ENCODE measurements at regions not wholly inside any gene's neighbourhood (a gene's known extent, or its start where the extent isn't known, plus 50 kb on each side); places are given as distances from the start of the nearest gene placed in this dataset.
"Not testable (repeated sequence)": the region's sequence is repeated elsewhere in the genome, so short reads cannot be mapped to it uniquely, and the experiment has no call there.

GRCh38 chrY:18891994-18892393 is 118.5 kb upstream of the HSFY2 start:
- Histone ChIP-seq H3K4me1 (ENCODE audit: control insufficient read depth in 1 of 2, insufficient read depth in 2 of 2, low read length in 2 of 2) (no peaks in the 10 kb centered on the region), H3K27me3 (ENCODE audit: control insufficient read depth in 1 of 2, insufficient read depth in 2 of 2, low read length in 1 of 2) (no peaks in the 10 kb centered on the region), H3K4me3 (ENCODE audit: low read length in 2 of 2) (no peak overlapping the region), H3K9me3 (ENCODE audit: control insufficient read depth, low read length) (no peaks in the 10 kb centered on the region), H3K36me3 (ENCODE audit: control insufficient read depth in 1 of 2, insufficient read depth in 2 of 2, low read length in 1 of 2) (no peaks in the 10 kb centered on the region), H3K27ac (ENCODE audit: low read depth in 1 of 2, low read length in 2 of 2) (no peak overlapping the region)
- intact Hi-C loops (cut with DNase I): no loop called here
- DNase-seq (no peak), ATAC-seq (ENCODE audit: low FRiP score) (no peak)
- WGBS, 2 donors: 88% methylated on average over 4 of the region's 4 CpGs; no CpG with 5 or more reads in 1 of the 2 donors

- no peaks in the 10 kb centered on the region for H3K27me3 ChIP-seq (ENCODE audit: control insufficient read depth in 1 of 2, insufficient read depth in 2 of 2, low read length in 1 of 2)
- H3K9me3 ChIP-seq (ENCODE audit: control insufficient read depth, low read length): no peaks in the 10 kb centered on the region
- 95% methylated on average over 2 of the region's 2 CpGs; no CpG with 5 or more reads in 1 of the 2 donors for WGBS, 2 donors
- H3K4me1 ChIP-seq (ENCODE audit: control insufficient read depth in 1 of 2, insufficient read depth in 2 of 2, low read length in 2 of 2): no peaks in the 10 kb centered on the region
- H3K36me3 ChIP-seq (ENCODE audit: control insufficient read depth in 1 of 2, insufficient read depth in 2 of 2, low read length in 1 of 2): no peaks in the 10 kb centered on the region
- no peak for DNase-seq
- H3K4me3 ChIP-seq (ENCODE audit: low read length in 2 of 2): no peak overlapping the region
- intact Hi-C loops (cut with DNase I): no loop called here
- H3K27ac ChIP-seq (ENCODE audit: low read depth in 1 of 2, low read length in 2 of 2): no peak overlapping the region
- ATAC-seq (ENCODE audit: low FRiP score): no peak
These were observed 116.0 kb upstream of the HSFY2 start for GRCh38 chrY:18889548-18889947.

GRCh38 chrY:18884748-18885147 is 111.2 kb upstream of the HSFY2 start:
- no peaks in the 10 kb centered on the region for H3K36me3 ChIP-seq (ENCODE audit: control insufficient read depth in 1 of 2, insufficient read depth in 2 of 2, low read length in 1 of 2)
- no peaks in the 10 kb centered on the region for H3K9me3 ChIP-seq (ENCODE audit: control insufficient read depth, low read length)
- no peak overlapping the region for H3K27ac ChIP-seq (ENCODE audit: low read depth in 1 of 2, low read length in 2 of 2)
- intact Hi-C loops (cut with DNase I): no loop called here
- DNase-seq (no peak), ATAC-seq (ENCODE audit: low FRiP score) (no peak)
- H3K4me1 ChIP-seq (ENCODE audit: control insufficient read depth in 1 of 2, insufficient read depth in 2 of 2, low read length in 2 of 2): no peaks in the 10 kb centered on the region
- WGBS, 2 donors: 72% methylated on average over 2 of the region's 2 CpGs; no CpG with 5 or more reads in 1 of the 2 donors
- no peaks in the 10 kb centered on the region for H3K27me3 ChIP-seq (ENCODE audit: control insufficient read depth in 1 of 2, insufficient read depth in 2 of 2, low read length in 1 of 2)
- no peak overlapping the region for H3K4me3 ChIP-seq (ENCODE audit: low read length in 2 of 2)

GRCh38 chrY:18869145-18869544 is 95.6 kb upstream of the HSFY2 start:
- H3K36me3 ChIP-seq (ENCODE audit: control insufficient read depth in 1 of 2, insufficient read depth in 2 of 2, low read length in 1 of 2); H3K27me3 ChIP-seq (ENCODE audit: control insufficient read depth in 1 of 2, insufficient read depth in 2 of 2, low read length in 1 of 2); H3K4me1 ChIP-seq (ENCODE audit: control insufficient read depth in 1 of 2, insufficient read depth in 2 of 2, low read length in 2 of 2); DNase-seq; H3K4me3 ChIP-seq (ENCODE audit: low read length in 2 of 2); ATAC-seq (ENCODE audit: low FRiP score); H3K9me3 ChIP-seq (ENCODE audit: control insufficient read depth, low read length); H3K27ac ChIP-seq (ENCODE audit: low read depth in 1 of 2, low read length in 2 of 2); intact Hi-C loops (cut with DNase I): not testable (repeated sequence)
- 100% methylated on average over 2 of the region's 6 CpGs; no CpG with 5 or more reads in 1 of the 2 donors for WGBS, 2 donors

GRCh38 chrY:18866887-18867551 is 93.5 kb upstream of the HSFY2 start:
- H3K4me1 ChIP-seq (ENCODE audit: control insufficient read depth in 1 of 2, insufficient read depth in 2 of 2, low read length in 2 of 2); ATAC-seq (ENCODE audit: low FRiP score); H3K9me3 ChIP-seq (ENCODE audit: control insufficient read depth, low read length); DNase-seq; H3K27ac ChIP-seq (ENCODE audit: low read depth in 1 of 2, low read length in 2 of 2); intact Hi-C loops (cut with DNase I); H3K36me3 ChIP-seq (ENCODE audit: control insufficient read depth in 1 of 2, insufficient read depth in 2 of 2, low read length in 1 of 2); H3K4me3 ChIP-seq (ENCODE audit: low read length in 2 of 2); H3K27me3 ChIP-seq (ENCODE audit: control insufficient read depth in 1 of 2, insufficient read depth in 2 of 2, low read length in 1 of 2): not testable (repeated sequence)
- no CpG with 5 or more reads among the region's 3 CpGs for WGBS, 2 donors

- no CpG with 5 or more reads among the region's 3 CpGs for WGBS, 2 donors
- H3K4me3 ChIP-seq (ENCODE audit: low read length in 2 of 2); DNase-seq; ATAC-seq (ENCODE audit: low FRiP score); H3K27ac ChIP-seq (ENCODE audit: low read depth in 1 of 2, low read length in 2 of 2); H3K9me3 ChIP-seq (ENCODE audit: control insufficient read depth, low read length); intact Hi-C loops (cut with DNase I); H3K36me3 ChIP-seq (ENCODE audit: control insufficient read depth in 1 of 2, insufficient read depth in 2 of 2, low read length in 1 of 2); H3K27me3 ChIP-seq (ENCODE audit: control insufficient read depth in 1 of 2, insufficient read depth in 2 of 2, low read length in 1 of 2); H3K4me1 ChIP-seq (ENCODE audit: control insufficient read depth in 1 of 2, insufficient read depth in 2 of 2, low read length in 2 of 2): not testable (repeated sequence)
These were observed 87.3 kb upstream of the HSFY2 start for GRCh38 chrY:18860856-18861255.

GRCh38 chrY:18858484-18859191 is 85.1 kb upstream of the HSFY2 start:
- WGBS, 2 donors: no CpG with 5 or more reads among the region's 2 CpGs
- H3K4me1 ChIP-seq (ENCODE audit: control insufficient read depth in 1 of 2, insufficient read depth in 2 of 2, low read length in 2 of 2); H3K4me3 ChIP-seq (ENCODE audit: low read length in 2 of 2); DNase-seq; intact Hi-C loops (cut with DNase I); H3K27ac ChIP-seq (ENCODE audit: low read depth in 1 of 2, low read length in 2 of 2); H3K36me3 ChIP-seq (ENCODE audit: control insufficient read depth in 1 of 2, insufficient read depth in 2 of 2, low read length in 1 of 2); ATAC-seq (ENCODE audit: low FRiP score); H3K27me3 ChIP-seq (ENCODE audit: control insufficient read depth in 1 of 2, insufficient read depth in 2 of 2, low read length in 1 of 2); H3K9me3 ChIP-seq (ENCODE audit: control insufficient read depth, low read length): not testable (repeated sequence)

GRCh38 chrY:18855184-18855583 is 81.6 kb upstream of the HSFY2 start:
- H3K36me3 ChIP-seq (ENCODE audit: control insufficient read depth in 1 of 2, insufficient read depth in 2 of 2, low read length in 1 of 2); H3K27me3 ChIP-seq (ENCODE audit: control insufficient read depth in 1 of 2, insufficient read depth in 2 of 2, low read length in 1 of 2); H3K27ac ChIP-seq (ENCODE audit: low read depth in 1 of 2, low read length in 2 of 2); DNase-seq; intact Hi-C loops (cut with DNase I); H3K4me3 ChIP-seq (ENCODE audit: low read length in 2 of 2); ATAC-seq (ENCODE audit: low FRiP score); H3K4me1 ChIP-seq (ENCODE audit: control insufficient read depth in 1 of 2, insufficient read depth in 2 of 2, low read length in 2 of 2); H3K9me3 ChIP-seq (ENCODE audit: control insufficient read depth, low read length): not testable (repeated sequence)
- WGBS, 2 donors: no CpG with 5 or more reads among the region's 2 CpGs

GRCh38 chrY:18853323-18853722 is 79.8 kb upstream of the HSFY2 start:
- H3K9me3 ChIP-seq (ENCODE audit: control insufficient read depth, low read length); ATAC-seq (ENCODE audit: low FRiP score); DNase-seq; H3K4me3 ChIP-seq (ENCODE audit: low read length in 2 of 2); H3K27me3 ChIP-seq (ENCODE audit: control insufficient read depth in 1 of 2, insufficient read depth in 2 of 2, low read length in 1 of 2); intact Hi-C loops (cut with DNase I); H3K36me3 ChIP-seq (ENCODE audit: control insufficient read depth in 1 of 2, insufficient read depth in 2 of 2, low read length in 1 of 2); H3K4me1 ChIP-seq (ENCODE audit: control insufficient read depth in 1 of 2, insufficient read depth in 2 of 2, low read length in 2 of 2); H3K27ac ChIP-seq (ENCODE audit: low read depth in 1 of 2, low read length in 2 of 2): not testable (repeated sequence)
- no CpG with 5 or more reads among the region's 4 CpGs for WGBS, 2 donors
